T-helper 1 cell treated with Interleukin-12 subunit alpha and Interleukin-12 subunit beta and Interleukin-4 antibody, amounts not matched to agents 30 ng/mL and 1 ng/mL, for 36 hours (primary cell): ENCODE measurements at regions not wholly inside any gene's neighbourhood (a gene's known extent, or its start where the extent isn't known, plus 50 kb on each side); places are given as distances from the start of the nearest gene placed in this dataset.

Experiments
- intact Hi-C: fragments of 100-400 bp; cut with micrococcal nuclease; formaldehyde crosslinking; loops from one replicate; pipeline ENCODE4 v1.15.1; 2024

GRCh38 chr16:79449067-79449769, 151.3 kb downstream of the MAF start:
- intact Hi-C loops, result no loop called here

GRCh38 chr16:79444572-79444971, 156.0 kb downstream of the MAF start:
- intact Hi-C loops, result no loop called here

- intact Hi-C loops, result no loop called here
Observed at GRCh38 chr16:79439901-79440300, 160.6 kb downstream of the MAF start.

- intact Hi-C loops, result no loop called here
Observed at GRCh38 chr16:79437764-79438751, 162.5 kb downstream of the MAF start.

- intact Hi-C loops, result no loop called here
Observed at GRCh38 chr16:79436885-79437284, 163.7 kb downstream of the MAF start.

- intact Hi-C loops, result no loop called here
Observed at GRCh38 chr16:79434771-79435170, 165.8 kb downstream of the MAF start.

GRCh38 chr16:79434092-79434491, 166.4 kb downstream of the MAF start:
- intact Hi-C loops, result no loop called here

- intact Hi-C loops, result no loop called here
Observed at GRCh38 chr16:79431923-79432322, 168.6 kb downstream of the MAF start.

- intact Hi-C loops, result no loop called here
Observed at GRCh38 chr16:79430191-79430678, 170.3 kb downstream of the MAF start.

GRCh38 chr16:79429381-79430190, 171.0 kb downstream of the MAF start:
- intact Hi-C loops, result no loop called here

- intact Hi-C loops, result no loop called here
Observed at GRCh38 chr16:79426663-79427062, 173.9 kb downstream of the MAF start.

- intact Hi-C loops, result no loop called here
Observed at GRCh38 chr16:79422064-79422463, 178.5 kb downstream of the MAF start.

GRCh38 chr16:79421126-79421525, 179.4 kb downstream of the MAF start:
- intact Hi-C loops, result no loop called here

GRCh38 chr16:79420493-79420892, 180.0 kb downstream of the MAF start:
- intact Hi-C loops, result no loop called here

GRCh38 chr16:79419148-79419547, 181.4 kb downstream of the MAF start:
- intact Hi-C loops, result loop anchor here (5.0 to 10.0 kb wide), 2 partner anchors 147 to 666 kb away; no protein-coding TSS in a partner anchor

GRCh38 chr16:79417601-79418008, 182.9 kb downstream of the MAF start:
- intact Hi-C loops, result loop anchor here (2.0 to 10.0 kb wide), 3 partner anchors 145 to 667 kb away; no protein-coding TSS in a partner anchor

GRCh38 chr16:79415983-79416640, 184.4 kb downstream of the MAF start:
- intact Hi-C loops, result loop anchor here (2.0 to 10.0 kb wide), 3 partner anchors 144 to 669 kb away; no protein-coding TSS in a partner anchor

GRCh38 chr16:79412783-79413225, 187.7 kb downstream of the MAF start:
- intact Hi-C loops, result loop anchor here (10.0 kb wide), 1 partner anchor 672 kb away; no protein-coding TSS in a partner anchor

- intact Hi-C loops, result loop anchor here (10.0 kb wide), 1 partner anchor 673 kb away; no protein-coding TSS in a partner anchor
Observed at GRCh38 chr16:79411805-79412204, 188.7 kb downstream of the MAF start.

GRCh38 chr16:79411357-79411756, 189.2 kb downstream of the MAF start:
- intact Hi-C loops, result loop anchor here (10.0 kb wide), 1 partner anchor 673 kb away; no protein-coding TSS in a partner anchor
